BE2C (cell line): ENCODE measurements at regions not wholly inside any gene's neighbourhood (a gene's known extent, or its start where the extent isn't known, plus 50 kb on each side); places are given as distances from the start of the nearest gene placed in this dataset.
"Not testable (repeated sequence)": the region's sequence is repeated elsewhere in the genome, so short reads cannot be mapped to it uniquely, and the experiment has no call there.

Experiments used
- DNase-seq: peaks from one replicate; pipeline ENCODE4 v3.0.0-alpha.2; 2020
- H3K27me3 ChIP-seq: fragments of 250-450 bp; sonication (Bioruptor Pico); 2 replicates; pipeline ENCODE4 v1.5.1; 2020; ENCODE audit warnings: mild to moderate bottlenecking
- H3K36me3 ChIP-seq: fragments of 250-450 bp; sonication (Bioruptor Pico); 2 replicates; pipeline ENCODE4 v1.5.1; 2020; ENCODE audit warnings: mild to moderate bottlenecking
- H3K4me1 ChIP-seq: fragments of 250-450 bp; sonication (Bioruptor Pico); 2 replicates; pipeline ENCODE4 v1.5.1; 2020
- H3K4me3 ChIP-seq: 2 replicates; pipeline ENCODE4 v1.5.1; 2011; ENCODE audit warnings: low read depth, low read length
- H3K9me3 ChIP-seq: fragments of 250-450 bp; sonication (Bioruptor Pico); 2 replicates; pipeline ENCODE4 v1.5.1; 2020
- TF ChIP-seq, protein P1 (sequence below): IDR thresholded peaks from 2 replicates; pipeline ENCODE4 v1.5.1; 2012; ENCODE audit warnings: mild to moderate bottlenecking, low read depth, low read length

DNA sequence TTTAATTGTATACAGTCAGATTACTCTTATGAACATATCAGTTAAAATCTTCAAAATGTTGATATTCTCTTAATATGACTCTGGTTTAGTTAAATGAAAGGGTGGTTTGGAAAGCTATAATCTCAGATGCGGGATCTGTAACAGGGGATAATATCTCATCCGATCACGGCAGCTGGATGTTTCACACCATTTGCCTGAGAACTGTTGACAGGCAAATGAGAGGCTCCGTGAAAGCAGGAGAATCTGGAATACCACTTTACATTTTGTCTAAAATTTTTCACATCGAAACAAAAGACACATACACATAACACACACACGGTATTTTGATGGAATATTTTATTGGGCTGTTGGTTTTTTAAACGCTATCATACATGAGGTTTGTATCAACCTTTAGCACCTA lies 518.6 kb upstream of the SLC39A10 start:
- Histone ChIP-seq H3K27me3 (no peaks in the 10 kb centered on the region), H3K9me3 (no peaks in the 10 kb centered on the region), H3K4me3 (no peak overlapping the region), H3K36me3 (no peaks in the 10 kb centered on the region), H3K4me1 (no peaks in the 10 kb centered on the region)
- DNase-seq = no peak
- TF ChIP-seq, protein P1, sequence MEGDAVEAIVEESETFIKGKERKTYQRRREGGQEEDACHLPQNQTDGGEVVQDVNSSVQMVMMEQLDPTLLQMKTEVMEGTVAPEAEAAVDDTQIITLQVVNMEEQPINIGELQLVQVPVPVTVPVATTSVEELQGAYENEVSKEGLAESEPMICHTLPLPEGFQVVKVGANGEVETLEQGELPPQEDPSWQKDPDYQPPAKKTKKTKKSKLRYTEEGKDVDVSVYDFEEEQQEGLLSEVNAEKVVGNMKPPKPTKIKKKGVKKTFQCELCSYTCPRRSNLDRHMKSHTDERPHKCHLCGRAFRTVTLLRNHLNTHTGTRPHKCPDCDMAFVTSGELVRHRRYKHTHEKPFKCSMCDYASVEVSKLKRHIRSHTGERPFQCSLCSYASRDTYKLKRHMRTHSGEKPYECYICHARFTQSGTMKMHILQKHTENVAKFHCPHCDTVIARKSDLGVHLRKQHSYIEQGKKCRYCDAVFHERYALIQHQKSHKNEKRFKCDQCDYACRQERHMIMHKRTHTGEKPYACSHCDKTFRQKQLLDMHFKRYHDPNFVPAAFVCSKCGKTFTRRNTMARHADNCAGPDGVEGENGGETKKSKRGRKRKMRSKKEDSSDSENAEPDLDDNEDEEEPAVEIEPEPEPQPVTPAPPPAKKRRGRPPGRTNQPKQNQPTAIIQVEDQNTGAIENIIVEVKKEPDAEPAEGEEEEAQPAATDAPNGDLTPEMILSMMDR = no peak

DNA sequence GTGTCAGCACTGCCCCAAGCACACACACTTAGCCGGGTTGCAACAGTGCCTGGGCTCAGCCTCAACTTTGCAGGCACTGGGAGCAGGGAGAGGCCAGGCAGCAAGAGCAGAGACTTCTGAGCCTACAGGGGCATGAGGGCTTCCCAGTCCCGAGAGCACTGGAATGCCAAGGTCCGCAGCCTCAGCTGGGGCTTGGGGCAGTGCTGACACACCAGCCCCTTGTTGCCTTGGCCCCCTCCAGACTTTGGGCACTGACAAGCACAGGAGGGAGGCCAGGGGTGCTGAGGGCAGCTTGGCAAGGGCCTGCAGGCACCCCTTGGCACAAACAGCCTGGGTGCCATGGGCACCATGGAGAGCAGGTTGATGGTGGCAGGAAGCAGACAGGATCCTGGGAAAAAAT lies 531.1 kb upstream of the SLC39A10 start:
- H3K27me3 ChIP-seq, H3K9me3 ChIP-seq, H3K36me3 ChIP-seq, H3K4me3 ChIP-seq, H3K4me1 ChIP-seq, DNase-seq: not testable (repeated sequence)

DNA sequence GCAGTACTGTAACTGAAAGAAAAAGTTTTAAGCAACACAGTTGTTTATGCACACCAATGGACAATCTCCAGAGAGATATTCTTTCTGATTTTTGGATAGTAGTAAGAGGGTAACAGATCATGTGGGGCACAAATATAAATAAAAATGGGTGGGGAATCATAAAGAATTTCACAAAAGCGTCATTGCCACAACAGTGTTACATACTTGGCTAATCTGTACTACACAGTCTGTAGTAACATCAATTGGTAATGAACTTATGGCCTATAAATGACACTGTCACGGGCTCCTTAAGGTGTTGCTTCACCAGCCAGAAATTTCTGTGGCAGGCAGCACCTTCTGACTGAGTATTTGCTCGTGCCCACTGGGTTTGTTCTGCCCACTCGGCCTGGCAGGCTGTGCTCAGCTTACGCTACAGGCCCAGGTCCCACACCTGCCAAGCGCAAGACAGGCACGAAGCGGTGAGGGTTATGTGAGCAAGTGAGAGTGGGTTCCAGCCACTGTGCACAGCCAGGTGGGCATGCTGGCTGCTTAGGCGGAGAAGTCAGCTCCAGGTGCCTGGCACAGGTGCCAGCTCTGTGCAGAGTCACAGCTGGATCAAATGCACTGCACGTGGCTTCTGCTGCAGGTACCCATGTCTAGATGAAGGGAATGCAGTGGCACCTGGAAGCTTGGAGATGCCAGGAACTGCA lies 532.5 kb upstream of the SLC39A10 start:
- Histone ChIP-seq H3K9me3 (no peaks in the 10 kb centered on the region), H3K36me3 (no peaks in the 10 kb centered on the region), H3K4me1 (no peaks in the 10 kb centered on the region), H3K4me3 (no peak overlapping the region), H3K27me3 (no peaks in the 10 kb centered on the region)
- TF ChIP-seq, protein P1 = no peak
- no peak for DNase-seq

DNA sequence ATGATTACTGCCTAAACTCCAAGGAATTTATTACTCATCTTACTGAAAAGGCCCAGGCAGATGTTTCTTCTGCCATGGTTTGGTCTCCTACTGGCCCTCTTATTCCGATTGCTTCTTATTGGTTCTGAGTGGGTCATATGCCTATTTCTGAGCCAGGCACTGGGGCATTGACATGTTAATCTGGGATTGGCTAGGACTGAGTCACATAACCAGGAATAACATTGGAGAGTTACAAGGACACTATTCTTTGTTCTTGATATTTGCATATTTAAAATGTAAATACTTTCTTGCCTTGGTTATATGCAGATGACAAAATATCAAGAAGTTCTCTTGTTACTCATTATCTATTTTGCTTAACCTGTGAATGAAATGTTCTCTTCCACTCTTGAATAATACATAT lies 534.4 kb upstream of the SLC39A10 start:
- H3K36me3 ChIP-seq = no peaks in the 10 kb centered on the region
- no peak for DNase-seq
- TF ChIP-seq, protein P1 = no peak
- H3K4me3 ChIP-seq = no peak overlapping the region
- H3K4me1 ChIP-seq = no peaks in the 10 kb centered on the region
- no peaks in the 10 kb centered on the region for H3K9me3 ChIP-seq
- H3K27me3 ChIP-seq = no peaks in the 10 kb centered on the region

DNA sequence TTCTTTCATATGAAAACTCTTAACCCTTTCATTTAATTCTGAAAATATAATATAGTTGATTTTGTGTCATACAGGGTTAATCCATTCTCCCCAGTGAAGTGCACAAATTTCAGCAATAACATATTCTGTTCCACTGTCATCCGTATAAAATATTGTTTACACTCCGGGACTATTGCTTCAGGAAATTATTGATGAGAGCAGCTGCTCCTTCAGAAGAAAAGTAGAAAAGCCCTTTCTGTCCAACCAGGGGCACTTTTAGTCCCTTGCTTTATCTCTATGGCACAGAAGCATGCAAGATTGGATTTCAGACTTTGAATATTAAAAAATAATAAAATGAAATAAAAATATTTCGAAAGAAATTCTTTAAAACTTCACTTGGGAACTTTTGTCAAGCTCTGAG lies 535.7 kb upstream of the SLC39A10 start:
- Histone ChIP-seq H3K4me3 (no peak overlapping the region), H3K9me3 (no peaks in the 10 kb centered on the region), H3K4me1 (no peaks in the 10 kb centered on the region), H3K27me3 (no peaks in the 10 kb centered on the region), H3K36me3 (no peaks in the 10 kb centered on the region)
- TF ChIP-seq, protein P1 = no peak
- no peak for DNase-seq

DNA sequence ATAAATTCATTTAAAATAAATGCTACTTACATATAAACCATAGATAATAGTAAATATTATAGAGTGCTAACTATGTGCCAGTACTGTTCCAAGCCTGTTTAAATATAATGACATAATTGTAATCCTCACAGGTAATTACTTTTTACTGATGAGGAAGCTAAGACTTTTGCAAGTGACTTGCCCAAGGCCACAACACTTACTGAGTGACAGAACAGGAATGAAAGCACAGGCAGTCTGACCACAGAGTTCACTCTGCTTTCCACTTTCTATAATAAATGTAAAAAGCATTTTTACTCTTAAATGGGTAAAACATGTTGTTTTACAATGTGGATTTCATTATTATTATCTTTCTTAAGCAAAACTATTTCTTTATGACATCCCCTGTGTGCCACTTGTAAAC lies 537.8 kb upstream of the SLC39A10 start:
- TF ChIP-seq, protein P1 = no peak
- no peak for DNase-seq
- no peaks in the 10 kb centered on the region for H3K27me3 ChIP-seq
- H3K4me1 ChIP-seq = no peaks in the 10 kb centered on the region
- H3K36me3 ChIP-seq = no peaks in the 10 kb centered on the region
- H3K4me3 ChIP-seq = no peak overlapping the region
- H3K9me3 ChIP-seq = no peaks in the 10 kb centered on the region
